Liver (tissue), 8 donors: ENCODE measurements at regions not wholly inside any gene's neighbourhood (a gene's known extent, or its start where the extent isn't known, plus 50 kb on each side); places are given as distances from the start of the nearest gene placed in this dataset.

Experiments
- DNase-seq: peaks from one replicate; pipeline ENCODE4 v3.0.0-alpha.2; 2017; ENCODE audit warnings: low spot score
- H3K27ac ChIP-seq, 2 donors: one replicate each; pipeline ENCODE4 v1.7.0; 2013; ENCODE audit warnings: inconsistent platforms in 2 of 2, low read length in 2 of 2, control low read depth in 1 of 2, low read depth in 1 of 2, mild to moderate bottlenecking in 1 of 2
- H3K27me3 ChIP-seq, 4 donors: one replicate each; pipeline versions ENCODE4 v1.6.1 to v1.7.0; 2013; ENCODE audit warnings: low read length in 3 of 4, inconsistent platforms in 1 of 4, mild to moderate bottlenecking in 1 of 4, moderate library complexity in 1 of 4; ENCODE audit not compliant: control insufficient read depth in 4 of 4, insufficient read depth in 4 of 4
- H3K36me3 ChIP-seq, 4 donors: one replicate each; pipeline versions ENCODE4 v1.6.1 to v1.7.0; 2013; ENCODE audit warnings: low read length in 3 of 4, mild to moderate bottlenecking in 3 of 4, low read depth in 1 of 4, moderate library complexity in 1 of 4; ENCODE audit not compliant: control insufficient read depth in 4 of 4, insufficient read depth in 3 of 4
- H3K4me1 ChIP-seq, 4 donors: one replicate each; pipeline versions ENCODE4 v1.6.1 to v1.7.0; 2013; ENCODE audit warnings: low read length in 3 of 4, mild to moderate bottlenecking in 3 of 4, moderate library complexity in 1 of 4; ENCODE audit not compliant: control insufficient read depth in 4 of 4, insufficient read depth in 4 of 4
- H3K4me3 ChIP-seq, 3 donors: one replicate each; pipeline versions ENCODE4 v1.6.1 to v1.7.0; 2013; ENCODE audit warnings: low read length in 3 of 3, control low read depth in 1 of 3, low read depth in 1 of 3, mild to moderate bottlenecking in 1 of 3
- H3K9ac ChIP-seq, 2 donors: one replicate each; pipeline ENCODE4 v1.7.0; 2013; ENCODE audit warnings: low read length in 2 of 2, mild to moderate bottlenecking in 2 of 2, moderate library complexity in 2 of 2, control low read depth in 1 of 2, low read depth in 1 of 2
- H3K9me3 ChIP-seq, 4 donors: one replicate each; pipeline versions ENCODE4 v1.6.1 to v1.7.0; 2013; ENCODE audit warnings: low read length in 3 of 4; ENCODE audit not compliant: control insufficient read depth in 4 of 4
- EGR1 ChIP-seq, 2 donors: IDR thresholded peaks; 2 replicates each; pipeline ENCODE4 v1.6.1; 2016 to 2018; ENCODE audit warnings: antibody characterized with exemption in 2 of 2, low read depth in 2 of 2
- FOXA1 ChIP-seq: IDR thresholded peaks from 2 replicates; pipeline ENCODE4 v1.6.1; 2016; ENCODE audit warnings: antibody characterized with exemption
- FOXA2 ChIP-seq: IDR thresholded peaks from 2 replicates; pipeline ENCODE4 v1.6.1; 2016; ENCODE audit warnings: antibody characterized with exemption
- GABPA ChIP-seq, 2 donors: IDR thresholded peaks in 1 of 2; conservative IDR thresholded peaks in 1 of 2; 2 replicates each; pipeline ENCODE4 v1.6.1; 2016; ENCODE audit warnings: antibody characterized with exemption in 2 of 2, mild to moderate bottlenecking in 1 of 2, moderate library complexity in 1 of 2
- HNF4A ChIP-seq, 2 donors: conservative IDR thresholded peaks; 2 replicates each; pipeline ENCODE4 v1.6.1; 2016; ENCODE audit warnings: antibody characterized with exemption in 2 of 2, mild to moderate bottlenecking in 2 of 2
- HNF4G ChIP-seq: IDR thresholded peaks from 2 replicates; pipeline ENCODE4 v1.6.1; 2016; ENCODE audit warnings: antibody characterized with exemption
- JUND ChIP-seq, 2 donors: IDR thresholded peaks; 2 replicates each; pipeline ENCODE4 v1.6.1; 2016; ENCODE audit warnings: antibody characterized with exemption in 2 of 2
- NR2F2 ChIP-seq: IDR thresholded peaks from 2 replicates; pipeline ENCODE4 v1.6.1; 2016; ENCODE audit warnings: antibody characterized with exemption
- RXRA ChIP-seq, 2 donors: IDR thresholded peaks; 2 replicates each; pipeline ENCODE4 v1.6.1; 2017 to 2018; ENCODE audit warnings: antibody characterized with exemption in 2 of 2, mild to moderate bottlenecking in 1 of 2
- SP1 ChIP-seq: IDR thresholded peaks from 2 replicates; pipeline ENCODE4 v1.6.1; 2018; ENCODE audit warnings: antibody characterized with exemption, mild to moderate bottlenecking
- TAF1 ChIP-seq: conservative IDR thresholded peaks from 2 replicates; pipeline ENCODE4 v1.6.1; 2016; ENCODE audit warnings: antibody characterized with exemption, mild to moderate bottlenecking
- YY1 ChIP-seq: IDR thresholded peaks from 2 replicates; pipeline ENCODE4 v1.6.1; 2016; ENCODE audit warnings: antibody characterized with exemption, mild to moderate bottlenecking
- WGBS: extraction: QIAGEN DNeasy Blood & Tissue Kit; methylation state at CpG from one replicate; pipeline ENCODE4 v1.1.7; 2013; 5-methylcytosine and 5-hydroxymethylcytosine counted together
- TF ChIP-seq, protein P1 (sequence below): IDR thresholded peaks from 2 replicates; pipeline ENCODE4 v1.6.1; 2016; ENCODE audit warnings: antibody characterized with exemption, mild to moderate bottlenecking
- TF ChIP-seq, protein P2 (sequence below): fragments of 150-350 bp; IDR thresholded peaks from 2 replicates; pipeline ENCODE4 v1.5.1; 2017; ENCODE audit warnings: improper control_type of control experiment, low read depth, low read length; ENCODE audit not compliant: missing input control
- TF ChIP-seq, protein P3 (sequence below): IDR thresholded peaks from 2 replicates; pipeline ENCODE4 v1.6.1; 2016; ENCODE audit warnings: antibody characterized with exemption
- TF ChIP-seq, protein P4 (sequence below): IDR thresholded peaks from 2 replicates; pipeline ENCODE4 v1.6.1; 2016; ENCODE audit warnings: antibody characterized with exemption
- TF ChIP-seq, protein P5 (sequence below): IDR thresholded peaks from 2 replicates; pipeline ENCODE4 v1.6.1; 2016; ENCODE audit warnings: antibody characterized with exemption
- donor health status: healthy.
- donor health status: healthy.
- donor health status: healthy.
- donor health status: healthy.
- donor health status: healthy.

DNA sequence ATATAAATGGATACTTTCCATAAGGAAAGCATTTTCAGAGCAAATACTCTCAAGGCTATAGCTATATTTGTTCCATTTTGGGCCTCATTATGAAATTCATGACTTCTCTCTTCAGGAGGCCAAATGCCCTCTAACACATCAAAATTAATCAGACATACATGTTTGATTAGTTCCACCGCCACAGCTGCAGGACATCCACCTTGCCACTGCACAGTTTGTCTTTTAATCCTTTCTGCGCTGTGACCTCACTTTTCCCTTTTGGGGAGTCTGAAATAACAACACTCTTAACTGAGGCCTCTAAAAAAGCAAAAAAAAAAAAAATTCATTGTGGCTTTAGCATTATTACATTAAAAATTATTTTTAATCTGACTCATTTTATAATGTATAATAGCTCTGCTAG lies 279.1 kb upstream of the CDH12 start:
- H3K4me3 ChIP-seq, result no peak overlapping the region
- TF ChIP-seq JUND (IDR thresholded peaks at IDR 0.05) (no peak), FOXA2 (no peak), SP1 (no peak), FOXA1 (no peak), GABPA (IDR thresholded peaks at IDR 0.05 in 1 of 2, conservative IDR thresholded peaks at IDR 0.05 in 1 of 2) (no peak), NR2F2 (no peak), HNF4G (no peak), EGR1 (IDR thresholded peaks at IDR 0.05; ENCODE audit: low read depth in 2 of 2) (no peak)
- TF ChIP-seq, protein P1, sequence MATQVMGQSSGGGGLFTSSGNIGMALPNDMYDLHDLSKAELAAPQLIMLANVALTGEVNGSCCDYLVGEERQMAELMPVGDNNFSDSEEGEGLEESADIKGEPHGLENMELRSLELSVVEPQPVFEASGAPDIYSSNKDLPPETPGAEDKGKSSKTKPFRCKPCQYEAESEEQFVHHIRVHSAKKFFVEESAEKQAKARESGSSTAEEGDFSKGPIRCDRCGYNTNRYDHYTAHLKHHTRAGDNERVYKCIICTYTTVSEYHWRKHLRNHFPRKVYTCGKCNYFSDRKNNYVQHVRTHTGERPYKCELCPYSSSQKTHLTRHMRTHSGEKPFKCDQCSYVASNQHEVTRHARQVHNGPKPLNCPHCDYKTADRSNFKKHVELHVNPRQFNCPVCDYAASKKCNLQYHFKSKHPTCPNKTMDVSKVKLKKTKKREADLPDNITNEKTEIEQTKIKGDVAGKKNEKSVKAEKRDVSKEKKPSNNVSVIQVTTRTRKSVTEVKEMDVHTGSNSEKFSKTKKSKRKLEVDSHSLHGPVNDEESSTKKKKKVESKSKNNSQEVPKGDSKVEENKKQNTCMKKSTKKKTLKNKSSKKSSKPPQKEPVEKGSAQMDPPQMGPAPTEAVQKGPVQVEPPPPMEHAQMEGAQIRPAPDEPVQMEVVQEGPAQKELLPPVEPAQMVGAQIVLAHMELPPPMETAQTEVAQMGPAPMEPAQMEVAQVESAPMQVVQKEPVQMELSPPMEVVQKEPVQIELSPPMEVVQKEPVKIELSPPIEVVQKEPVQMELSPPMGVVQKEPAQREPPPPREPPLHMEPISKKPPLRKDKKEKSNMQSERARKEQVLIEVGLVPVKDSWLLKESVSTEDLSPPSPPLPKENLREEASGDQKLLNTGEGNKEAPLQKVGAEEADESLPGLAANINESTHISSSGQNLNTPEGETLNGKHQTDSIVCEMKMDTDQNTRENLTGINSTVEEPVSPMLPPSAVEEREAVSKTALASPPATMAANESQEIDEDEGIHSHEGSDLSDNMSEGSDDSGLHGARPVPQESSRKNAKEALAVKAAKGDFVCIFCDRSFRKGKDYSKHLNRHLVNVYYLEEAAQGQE, result no peak
- TF ChIP-seq, protein P2, sequence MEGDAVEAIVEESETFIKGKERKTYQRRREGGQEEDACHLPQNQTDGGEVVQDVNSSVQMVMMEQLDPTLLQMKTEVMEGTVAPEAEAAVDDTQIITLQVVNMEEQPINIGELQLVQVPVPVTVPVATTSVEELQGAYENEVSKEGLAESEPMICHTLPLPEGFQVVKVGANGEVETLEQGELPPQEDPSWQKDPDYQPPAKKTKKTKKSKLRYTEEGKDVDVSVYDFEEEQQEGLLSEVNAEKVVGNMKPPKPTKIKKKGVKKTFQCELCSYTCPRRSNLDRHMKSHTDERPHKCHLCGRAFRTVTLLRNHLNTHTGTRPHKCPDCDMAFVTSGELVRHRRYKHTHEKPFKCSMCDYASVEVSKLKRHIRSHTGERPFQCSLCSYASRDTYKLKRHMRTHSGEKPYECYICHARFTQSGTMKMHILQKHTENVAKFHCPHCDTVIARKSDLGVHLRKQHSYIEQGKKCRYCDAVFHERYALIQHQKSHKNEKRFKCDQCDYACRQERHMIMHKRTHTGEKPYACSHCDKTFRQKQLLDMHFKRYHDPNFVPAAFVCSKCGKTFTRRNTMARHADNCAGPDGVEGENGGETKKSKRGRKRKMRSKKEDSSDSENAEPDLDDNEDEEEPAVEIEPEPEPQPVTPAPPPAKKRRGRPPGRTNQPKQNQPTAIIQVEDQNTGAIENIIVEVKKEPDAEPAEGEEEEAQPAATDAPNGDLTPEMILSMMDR, result no peak
- TF ChIP-seq, protein P3, sequence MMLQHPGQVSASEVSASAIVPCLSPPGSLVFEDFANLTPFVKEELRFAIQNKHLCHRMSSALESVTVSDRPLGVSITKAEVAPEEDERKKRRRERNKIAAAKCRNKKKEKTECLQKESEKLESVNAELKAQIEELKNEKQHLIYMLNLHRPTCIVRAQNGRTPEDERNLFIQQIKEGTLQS, result no peak
- 93% methylated on average over 2 of the region's 2 CpGs for WGBS
- no peaks in the 10 kb centered on the region for H3K27me3 ChIP-seq
- H3K9ac ChIP-seq, result no peak overlapping the region
- H3K4me1 ChIP-seq, result peaks cover 0 to 7% (median 3%) of the 10 kb centered on the region in 4 donors
- no peaks in the 10 kb centered on the region for H3K36me3 ChIP-seq
- H3K9me3 ChIP-seq, result peaks cover 0 to 3% (median 0%) of the 10 kb centered on the region in 4 donors
- H3K27ac ChIP-seq, result no peak overlapping the region
- no peak for DNase-seq

DNA sequence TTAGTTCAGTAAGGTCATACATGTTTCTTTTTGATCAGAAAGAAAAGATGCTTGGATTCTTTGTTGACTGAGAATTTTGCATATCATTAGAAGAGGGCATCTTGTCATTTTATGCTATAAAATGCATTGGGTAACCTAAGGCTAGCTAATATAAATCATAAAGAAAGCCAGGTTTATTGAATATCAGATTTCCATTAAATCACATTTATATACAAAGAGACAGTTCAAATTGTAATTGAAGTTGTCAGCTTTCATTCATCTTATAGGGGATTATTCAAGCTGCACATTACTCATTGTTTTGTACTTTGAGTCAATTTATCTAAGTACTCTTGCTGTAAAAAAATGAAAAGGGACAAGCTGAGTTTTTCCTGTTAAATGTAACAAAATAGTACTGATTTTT lies 259.1 kb upstream of the CDH12 start:
- H3K4me3 ChIP-seq, result no peak overlapping the region
- no peak overlapping the region for H3K9ac ChIP-seq
- H3K9me3 ChIP-seq, result no peaks in the 10 kb centered on the region
- no peaks in the 10 kb centered on the region for H3K36me3 ChIP-seq
- no peak overlapping the region for H3K27ac ChIP-seq
- no peaks in the 10 kb centered on the region for H3K27me3 ChIP-seq
- H3K4me1 ChIP-seq, result no peaks in the 10 kb centered on the region
- TF ChIP-seq GABPA (IDR thresholded peaks at IDR 0.05 in 1 of 2, conservative IDR thresholded peaks at IDR 0.05 in 1 of 2), result no peak
- TF ChIP-seq TAF1, result no peak
- TF ChIP-seq, protein P3, result no peak
- TF ChIP-seq, protein P4, sequence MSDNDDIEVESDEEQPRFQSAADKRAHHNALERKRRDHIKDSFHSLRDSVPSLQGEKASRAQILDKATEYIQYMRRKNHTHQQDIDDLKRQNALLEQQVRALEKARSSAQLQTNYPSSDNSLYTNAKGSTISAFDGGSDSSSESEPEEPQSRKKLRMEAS, result no peak
- TF ChIP-seq, protein P2, result no peak
- TF ChIP-seq FOXA2, result no peak
- no peak for TF ChIP-seq HNF4A (conservative IDR thresholded peaks at IDR 0.05)
- TF ChIP-seq HNF4G, result no peak
- no peak for TF ChIP-seq RXRA (IDR thresholded peaks at IDR 0.05)
- no peak for TF ChIP-seq EGR1 (IDR thresholded peaks at IDR 0.05; ENCODE audit: low read depth in 2 of 2)
- TF ChIP-seq YY1, result no peak
- TF ChIP-seq SP1, result no peak
- no peak for TF ChIP-seq NR2F2
- no peak for TF ChIP-seq FOXA1
- TF ChIP-seq, protein P5, sequence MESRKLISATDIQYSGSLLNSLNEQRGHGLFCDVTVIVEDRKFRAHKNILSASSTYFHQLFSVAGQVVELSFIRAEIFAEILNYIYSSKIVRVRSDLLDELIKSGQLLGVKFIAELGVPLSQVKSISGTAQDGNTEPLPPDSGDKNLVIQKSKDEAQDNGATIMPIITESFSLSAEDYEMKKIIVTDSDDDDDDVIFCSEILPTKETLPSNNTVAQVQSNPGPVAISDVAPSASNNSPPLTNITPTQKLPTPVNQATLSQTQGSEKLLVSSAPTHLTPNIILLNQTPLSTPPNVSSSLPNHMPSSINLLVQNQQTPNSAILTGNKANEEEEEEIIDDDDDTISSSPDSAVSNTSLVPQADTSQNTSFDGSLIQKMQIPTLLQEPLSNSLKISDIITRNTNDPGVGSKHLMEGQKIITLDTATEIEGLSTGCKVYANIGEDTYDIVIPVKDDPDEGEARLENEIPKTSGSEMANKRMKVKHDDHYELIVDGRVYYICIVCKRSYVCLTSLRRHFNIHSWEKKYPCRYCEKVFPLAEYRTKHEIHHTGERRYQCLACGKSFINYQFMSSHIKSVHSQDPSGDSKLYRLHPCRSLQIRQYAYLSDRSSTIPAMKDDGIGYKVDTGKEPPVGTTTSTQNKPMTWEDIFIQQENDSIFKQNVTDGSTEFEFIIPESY, result no peak
- no peak for DNase-seq
